ENCODE measurements at regions not wholly inside any gene's neighbourhood (a gene's known extent, or its start where the extent isn't known, plus 50 kb on each side); places are given as distances from the start of the nearest gene placed in this dataset.
"Not testable (repeated sequence)": the region's sequence is repeated elsewhere in the genome, so short reads cannot be mapped to it uniquely, and the experiment has no call there.

DNA sequence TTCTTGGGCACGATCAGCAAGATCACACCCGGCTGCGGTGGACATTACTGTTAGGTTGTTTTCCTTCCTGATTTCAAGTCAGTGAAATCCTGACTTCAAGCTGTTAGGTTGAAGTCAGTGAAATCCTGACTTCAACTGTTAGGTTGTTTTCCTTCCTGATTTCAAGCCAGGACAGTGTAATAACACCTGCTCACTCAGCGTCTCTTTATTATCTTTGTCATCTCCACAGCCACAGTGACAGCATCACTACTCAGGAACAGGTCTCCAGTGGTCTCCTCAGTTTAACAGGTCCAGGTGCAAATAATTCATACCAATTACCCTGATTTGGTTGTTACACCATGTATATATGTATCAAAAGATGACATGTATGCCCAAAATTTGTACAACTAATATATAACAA lies 208.1 kb upstream of the REG3G start:
- no peak for DNase-seq (ENCODE audit: low spot score)

DNA sequence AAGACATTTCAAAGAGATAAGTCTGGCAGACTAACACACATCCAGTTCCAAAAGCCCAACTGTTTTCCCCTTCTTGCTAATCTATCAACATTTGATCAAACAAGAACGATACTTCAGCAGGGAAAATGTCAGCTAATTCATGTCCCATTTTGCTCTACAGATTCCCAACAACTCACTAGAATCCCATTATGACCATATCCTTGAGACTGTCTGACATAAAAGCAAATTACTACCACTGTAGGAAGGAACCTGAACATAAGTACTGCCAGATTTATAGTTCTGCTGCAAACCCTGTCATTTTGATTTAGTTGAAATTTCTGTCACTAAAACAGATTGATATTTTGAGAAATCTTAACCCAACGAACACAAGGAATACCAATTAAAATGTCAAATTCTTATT lies 193.0 kb upstream of the REG3G start:
- DNase-seq (ENCODE audit: low spot score), result no peak

DNA sequence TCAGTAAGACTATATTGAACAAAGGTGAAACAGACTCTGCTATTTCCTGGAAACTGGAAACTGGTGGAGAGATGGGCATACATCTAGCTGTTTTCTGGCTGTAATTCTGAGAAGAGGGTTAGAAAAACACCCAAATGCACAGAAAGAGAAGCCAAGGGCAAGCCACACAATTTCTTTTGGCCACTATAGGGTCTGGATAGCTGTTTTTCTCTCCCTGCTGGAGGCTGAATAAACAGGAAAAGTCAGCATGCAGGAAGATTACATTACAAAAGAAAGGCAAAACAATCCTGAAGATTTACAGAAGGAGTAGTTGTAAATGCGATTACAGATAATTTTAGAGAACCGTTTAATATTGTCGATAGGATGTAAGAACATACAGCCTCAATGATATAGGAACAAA lies 186.2 kb upstream of the REG3G start:
- no peak for DNase-seq (ENCODE audit: low spot score)

DNA sequence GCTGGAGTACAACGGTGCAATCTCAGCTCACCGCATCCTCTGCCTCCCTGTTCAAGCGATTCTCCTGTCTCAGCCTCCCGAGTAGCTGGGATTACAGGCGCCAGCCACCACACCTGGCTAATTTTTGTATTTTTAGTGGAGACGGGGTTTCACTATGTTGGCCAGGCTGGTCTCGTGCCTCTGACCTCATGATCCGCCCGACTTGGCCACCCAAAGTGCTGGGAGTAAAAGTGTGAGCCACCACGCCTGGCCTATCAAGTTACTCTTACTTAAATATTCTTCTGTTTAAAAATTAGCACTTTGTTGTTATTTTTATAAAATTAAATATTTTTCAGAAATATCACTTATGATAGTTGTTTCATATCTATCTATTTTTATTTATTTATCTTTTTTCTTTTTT lies 185.2 kb upstream of the REG3G start:
- DNase-seq (ENCODE audit: low spot score), result not testable (repeated sequence)

DNA sequence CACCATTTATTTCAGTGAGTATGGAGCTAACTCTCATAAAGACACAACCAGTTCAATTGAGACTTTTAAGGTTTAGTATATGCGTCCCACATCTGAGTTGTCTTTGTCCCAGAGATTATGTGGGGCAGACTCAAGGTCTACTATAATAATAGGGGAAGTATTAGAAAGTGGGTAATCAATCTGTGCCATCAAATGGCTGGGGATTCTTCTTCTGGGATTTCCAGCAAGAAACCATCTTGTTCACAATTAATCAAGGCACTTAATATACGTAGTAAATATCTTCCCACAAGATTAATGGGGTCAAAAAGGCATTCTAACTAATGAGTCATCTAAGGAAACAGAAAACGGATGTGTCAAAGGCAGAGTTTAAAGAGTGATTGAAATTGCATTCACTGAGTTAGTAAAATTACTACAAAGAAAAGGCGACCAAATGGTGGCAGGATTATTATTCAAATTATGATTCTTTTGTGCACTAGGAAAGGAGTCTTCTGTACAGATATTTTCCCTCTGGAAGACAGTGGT lies 179.8 kb upstream of the REG3G start:
- DNase-seq (ENCODE audit: low spot score), result no peak

DNA sequence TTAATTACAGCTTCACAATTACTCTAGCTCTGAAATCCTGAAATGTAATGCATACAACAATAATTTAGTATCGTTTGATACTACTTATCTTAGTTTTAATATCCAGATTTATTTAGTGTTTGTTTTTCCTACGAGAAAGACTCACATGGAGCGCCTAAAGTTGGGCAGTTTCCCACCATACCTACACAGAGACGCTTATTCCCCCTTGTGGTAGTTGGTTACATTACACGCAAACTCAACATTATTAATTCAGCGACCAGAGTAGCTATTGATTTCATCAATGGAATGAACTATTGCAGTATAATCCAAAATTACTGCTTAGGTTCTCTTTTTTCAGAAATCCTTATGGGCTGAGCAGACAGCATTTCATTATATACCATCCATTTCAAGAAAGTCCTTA lies 164.0 kb upstream of the REG3G start:
- DNase-seq (ENCODE audit: low spot score), result no peak

- DNase-seq (ENCODE audit: low spot score), result no peak
These were observed 161.3 kb upstream of the REG3G start for GRCh38 chr2:78864205-78864604.

DNA sequence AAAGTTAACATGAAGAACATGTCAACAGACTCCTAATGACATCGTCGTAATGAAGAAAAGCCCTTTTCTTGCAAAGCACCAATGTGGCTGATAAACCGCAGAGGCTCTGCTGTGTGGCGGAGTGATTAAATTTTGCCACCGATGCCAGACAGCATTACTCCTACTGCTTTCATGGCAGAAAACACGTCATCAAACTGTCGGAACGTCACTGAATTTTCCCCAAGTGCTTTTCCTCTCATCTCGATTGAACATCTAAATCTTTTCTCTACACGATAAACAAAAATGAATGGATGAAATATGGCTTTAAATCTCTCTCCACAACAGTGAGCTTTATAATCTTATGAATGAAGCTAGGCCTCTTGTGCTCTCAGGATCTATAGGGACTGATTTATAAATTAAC lies 159.8 kb upstream of the REG3G start:
- DNase-seq (ENCODE audit: low spot score), result no peak

DNA sequence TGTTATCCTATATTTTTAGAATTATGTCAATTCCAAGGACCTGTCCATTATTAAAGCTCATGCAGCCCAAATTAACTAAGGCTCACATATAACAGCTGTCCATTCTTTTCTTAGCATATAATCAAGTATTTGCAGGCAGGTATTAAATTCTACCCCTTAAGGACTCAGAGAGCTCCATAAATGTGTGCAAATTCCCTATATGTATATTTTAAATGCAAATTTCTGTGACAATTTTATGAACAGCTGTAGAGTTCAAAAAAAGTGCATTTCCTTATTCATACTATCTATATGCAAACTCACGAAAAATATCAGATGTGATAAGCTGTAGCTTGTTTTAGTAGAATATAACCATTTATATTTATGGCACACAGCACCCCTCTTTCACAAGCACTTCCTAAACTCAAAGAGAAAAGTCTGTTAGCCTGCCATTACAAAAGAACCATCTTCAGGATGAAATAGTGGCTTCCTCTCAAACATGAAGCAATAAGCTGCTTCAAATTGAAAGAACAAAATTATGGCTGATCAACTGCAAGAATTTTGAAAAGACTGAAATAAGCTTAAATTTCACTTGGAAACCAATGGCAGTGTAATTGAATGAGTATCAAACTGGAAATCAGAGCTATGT lies 155.0 kb upstream of the REG3G start:
- no peak for DNase-seq (ENCODE audit: low spot score)

DNA sequence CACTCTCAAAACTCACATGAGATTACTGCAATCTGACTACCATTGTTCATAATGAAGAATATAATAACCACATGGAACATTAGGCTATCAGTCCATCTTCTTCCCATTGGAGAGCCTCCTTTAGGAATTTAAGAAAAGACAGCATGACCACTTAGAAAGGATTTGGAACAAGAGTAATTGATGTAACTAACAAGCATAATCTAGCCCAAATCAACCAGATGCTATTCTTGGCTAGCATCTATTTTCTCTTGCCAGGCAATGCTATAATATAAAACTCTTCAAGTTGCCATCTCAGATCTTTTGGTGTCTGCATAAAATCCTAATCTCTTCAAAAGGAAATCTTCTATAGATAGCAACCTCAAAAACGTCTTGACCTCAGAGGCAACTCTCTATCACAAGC lies 152.0 kb upstream of the REG3G start:
- DNase-seq (ENCODE audit: low spot score), result no peak

GRCh38 chr2:78876316-78876688 lies 149.2 kb upstream of the REG3G start:
- DNase-seq (ENCODE audit: low spot score), result no peak

DNA sequence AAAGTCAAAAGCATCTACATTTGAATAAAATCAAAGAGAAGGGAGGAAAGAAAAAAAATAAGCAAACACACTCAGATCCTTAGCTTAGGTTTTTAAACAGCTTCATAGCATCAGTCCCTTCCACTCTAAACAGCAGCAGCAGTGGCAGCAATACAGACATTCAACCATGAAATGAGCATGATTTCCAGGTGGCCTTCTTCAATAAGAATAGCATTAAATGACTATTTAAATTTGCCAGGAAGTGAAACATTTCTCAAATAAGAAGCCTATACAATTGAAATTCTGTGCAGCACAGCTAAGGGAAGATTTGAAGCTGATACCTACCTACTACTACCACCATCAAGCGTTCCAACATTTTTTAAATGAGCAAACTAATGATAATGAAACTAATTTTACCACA lies 138.1 kb upstream of the REG3G start:
- no peak for DNase-seq (ENCODE audit: low spot score)

DNA sequence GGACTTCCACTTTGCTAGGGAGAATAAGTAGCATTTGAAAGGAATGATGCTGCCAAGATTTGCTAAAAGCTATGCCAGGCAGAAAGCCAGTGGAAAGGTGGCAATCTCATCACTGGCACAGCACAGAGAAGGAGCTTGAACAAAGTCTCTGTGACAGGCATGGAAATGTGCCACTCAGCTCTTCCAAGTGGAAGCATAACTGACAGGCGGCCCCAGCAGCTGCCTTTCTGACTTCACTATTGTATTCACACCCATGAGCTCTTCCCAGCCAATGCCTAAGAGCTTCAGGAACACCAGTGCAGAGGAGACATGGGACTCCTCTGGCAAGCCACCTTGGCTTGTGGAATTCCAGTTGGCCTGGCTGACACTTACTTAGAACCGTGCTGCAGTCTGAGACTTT lies 134.6 kb upstream of the REG3G start:
- DNase-seq (ENCODE audit: low spot score), result peak; percentile 4

- DNase-seq (ENCODE audit: low spot score), result no peak
These were observed 133.2 kb upstream of the REG3G start for GRCh38 chr2:78892295-78892694.

DNA sequence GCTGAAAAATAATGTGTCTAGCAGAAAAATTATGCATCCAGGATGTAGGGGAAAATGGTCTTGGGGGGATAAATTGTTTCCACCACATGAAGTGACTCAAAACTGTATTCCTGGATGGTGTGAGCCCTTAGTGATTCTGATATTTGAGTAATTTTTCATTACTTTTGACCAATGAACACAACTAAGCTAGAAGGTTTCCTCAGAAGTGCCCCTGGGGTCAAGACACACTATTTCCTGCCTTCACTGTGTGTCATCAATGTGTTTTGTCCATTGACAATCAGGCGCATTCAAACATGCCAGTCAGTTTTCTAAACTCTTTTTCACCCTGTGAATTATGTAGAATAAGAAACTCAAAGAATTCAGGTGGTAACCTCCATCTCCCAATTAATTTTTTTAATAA lies 130.5 kb upstream of the REG3G start:
- DNase-seq (ENCODE audit: low spot score), result no peak

GRCh38 chr2:78896536-78896935 lies 129.0 kb upstream of the REG3G start:
- DNase-seq (ENCODE audit: low spot score), result no peak

- no peak for DNase-seq (ENCODE audit: low spot score)
These were observed 118.4 kb upstream of the REG3G start for GRCh38 chr2:78907089-78907488.

DNA sequence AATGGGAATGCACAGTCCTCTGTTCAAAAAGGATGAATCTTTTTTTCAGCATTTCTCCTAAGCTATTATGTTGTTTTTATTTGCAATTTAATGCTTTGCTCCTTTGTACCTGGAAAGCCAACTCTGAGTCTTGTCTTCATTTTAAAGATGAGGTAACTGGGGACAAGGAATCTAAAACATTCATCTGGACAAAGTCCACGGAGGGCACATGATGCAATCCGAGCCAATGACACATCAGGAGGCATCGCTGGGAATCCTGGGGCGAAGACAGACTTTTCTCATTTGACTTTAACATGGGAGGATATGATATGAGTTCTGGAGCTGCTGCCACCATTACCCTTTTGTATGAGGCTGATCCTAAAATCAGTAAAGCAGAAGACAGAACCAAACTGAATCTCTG lies 116.5 kb upstream of the REG3G start:
- DNase-seq (ENCODE audit: low spot score), result no peak

GRCh38 chr2:78910376-78910775 lies 115.1 kb upstream of the REG3G start:
- DNase-seq (ENCODE audit: low spot score), result no peak

GRCh38 chr2:78913257-78913656 lies 112.2 kb upstream of the REG3G start:
- DNase-seq (ENCODE audit: low spot score), result no peak

- DNase-seq (ENCODE audit: low spot score), result no peak
These were observed 100.2 kb upstream of the REG3G start for GRCh38 chr2:78925258-78925657.

- DNase-seq (ENCODE audit: low spot score), result no peak
These were observed 97.0 kb upstream of the REG3G start for GRCh38 chr2:78928502-78928901.

- DNase-seq (ENCODE audit: low spot score), result no peak
These were observed 84.5 kb upstream of the REG3G start for GRCh38 chr2:78940998-78941397.

GRCh38 chr2:78941751-78942150 lies 83.8 kb upstream of the REG3G start:
- no peak for DNase-seq (ENCODE audit: low spot score)

GRCh38 chr2:78963881-78964280 lies 61.6 kb upstream of the REG3G start:
- DNase-seq (ENCODE audit: low spot score), result no peak
